Sigmoid colon (tissue), 4 donors: ENCODE measurements at regions not wholly inside any gene's neighbourhood (a gene's known extent, or its start where the extent isn't known, plus 50 kb on each side); places are given as distances from the start of the nearest gene placed in this dataset.

Experiments
- CTCF ChIP-seq, 4 experiments: fragments of 450-650 bp in 3 of 4; fragments of 200-600 bp in 1 of 4; IDR thresholded peaks; one replicate each; pipeline ENCODE4 v1.5.1; 2016 to 2019; ENCODE audit warnings: antibody characterized with exemption in 4 of 4, mild to moderate bottlenecking in 3 of 4, moderate library complexity in 2 of 4
- EP300 ChIP-seq, 4 donors: sonication (generic); formaldehyde crosslinking; IDR thresholded peaks; one replicate each; pipeline ENCODE4 v1.6.1; 2017; ENCODE audit warnings: antibody characterized with exemption in 4 of 4
- POLR2A ChIP-seq, 2 donors: fragments of 450-650 bp; IDR thresholded peaks; one replicate each; pipeline ENCODE4 v1.6.1; 2016; ENCODE audit warnings: antibody characterized with exemption in 2 of 2, mild to moderate bottlenecking in 2 of 2, moderate library complexity in 2 of 2
- POLR2AphosphoS5 ChIP-seq, 4 donors: sonication (generic); formaldehyde crosslinking; IDR thresholded peaks; one replicate each; pipeline ENCODE4 v1.6.1; 2017; ENCODE audit warnings: antibody characterized with exemption in 4 of 4

GRCh38 chr4:180657881-180658280, 1585.3 kb upstream of the TENM3 start:
- TF ChIP-seq POLR2A (IDR thresholded peaks at IDR 0.05) (no peak), CTCF (IDR thresholded peaks at IDR 0.05) (no peak), POLR2AphosphoS5 (IDR thresholded peaks at IDR 0.05) (no peak), EP300 (IDR thresholded peaks at IDR 0.05) (no peak)
